22Rv1 (cell line): ENCODE measurements at regions not wholly inside any gene's neighbourhood (a gene's known extent, or its start where the extent isn't known, plus 50 kb on each side); places are given as distances from the start of the nearest gene placed in this dataset.

ENCODE experiments used
- H3K27ac ChIP-seq: fragments of 450-650 bp; 2 replicates; pipeline ENCODE4 v1.5.1; 2017
- CTCF ChIP-seq: fragments of 450-650 bp; IDR thresholded peaks from 2 replicates; pipeline ENCODE4 v1.5.1; 2017; ENCODE audit warnings: mild to moderate bottlenecking
- ZFX ChIP-seq: fragments of 450-650 bp; IDR thresholded peaks from 2 replicates; pipeline ENCODE4 v1.6.1; 2017; ENCODE audit warnings: antibody characterized with exemption, borderline replicate concordance

DNA sequence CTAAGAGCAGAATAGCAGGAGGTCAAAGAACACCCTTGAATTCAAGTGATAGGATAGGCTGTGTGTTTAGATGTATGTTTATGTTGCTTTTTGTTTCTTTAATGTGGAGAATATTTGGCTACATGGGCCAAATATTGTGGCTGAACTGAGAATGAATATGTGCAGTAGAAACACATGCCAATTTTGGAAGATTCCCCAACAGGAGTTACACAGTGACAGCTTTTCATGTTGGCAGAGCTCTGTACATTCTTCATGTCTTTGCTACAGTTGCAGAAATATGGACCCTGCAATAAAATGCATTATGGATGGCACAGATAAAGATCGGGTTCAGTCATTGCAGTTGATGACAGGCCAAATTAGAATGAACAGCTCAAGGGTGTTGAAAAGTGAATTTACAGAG, 82.8 kb upstream of the SLC4A4 start:
- no peak overlapping the region for H3K27ac ChIP-seq
- TF ChIP-seq ZFX (no peak), CTCF (no peak)

GRCh38 chr4:71257761-71258160, 81.1 kb upstream of the SLC4A4 start:
- no peak overlapping the region for H3K27ac ChIP-seq
- TF ChIP-seq CTCF (no peak), ZFX (no peak)

- TF ChIP-seq ZFX (no peak), CTCF (no peak)
- no peak overlapping the region for H3K27ac ChIP-seq
These were observed 80.5 kb upstream of the SLC4A4 start for GRCh38 chr4:71258323-71258722.

DNA sequence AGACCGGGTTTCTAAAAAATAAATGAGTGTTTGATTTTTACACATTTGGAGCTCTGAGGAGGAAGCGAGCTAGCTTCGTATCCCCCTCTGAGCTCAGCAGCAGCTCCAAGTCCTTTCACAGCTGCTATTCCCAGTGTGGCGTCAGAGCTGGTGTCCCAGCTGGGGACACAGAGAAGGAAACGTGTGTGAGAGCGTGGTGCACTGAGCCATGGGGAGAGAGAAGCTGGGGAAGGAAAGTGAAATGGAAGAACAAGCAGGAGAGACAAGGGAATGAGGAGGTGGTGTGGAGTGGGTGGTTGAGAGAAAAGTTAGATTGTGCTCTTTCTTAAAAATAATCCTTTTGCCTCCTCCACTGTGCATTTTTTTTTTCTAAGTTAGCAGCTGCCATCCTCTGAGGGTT, 79.5 kb upstream of the SLC4A4 start:
- TF ChIP-seq CTCF (no peak), ZFX (no peak)
- H3K27ac ChIP-seq, result no peak overlapping the region

DNA sequence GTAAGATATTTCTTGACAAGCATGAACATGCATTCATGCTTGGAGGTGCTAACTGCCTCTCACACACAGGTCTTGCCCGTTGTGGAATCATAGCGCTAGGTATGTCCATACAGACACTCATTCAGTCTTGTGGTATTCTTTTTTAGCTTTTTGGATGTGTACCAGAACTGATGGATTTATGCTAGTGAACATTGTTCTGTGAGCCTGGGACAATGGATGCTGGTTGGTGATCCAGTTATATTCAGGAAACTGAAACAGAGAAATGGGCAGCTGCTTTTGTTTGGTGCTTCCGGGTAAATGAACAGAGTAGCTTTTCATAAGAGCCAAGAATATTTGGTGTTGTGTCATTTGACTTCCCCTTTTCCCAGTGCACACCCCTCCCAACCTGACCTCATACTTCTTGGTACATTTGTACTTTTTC, 78.9 kb upstream of the SLC4A4 start:
- TF ChIP-seq ZFX (no peak), CTCF (no peak)
- H3K27ac ChIP-seq, result no peak overlapping the region

DNA sequence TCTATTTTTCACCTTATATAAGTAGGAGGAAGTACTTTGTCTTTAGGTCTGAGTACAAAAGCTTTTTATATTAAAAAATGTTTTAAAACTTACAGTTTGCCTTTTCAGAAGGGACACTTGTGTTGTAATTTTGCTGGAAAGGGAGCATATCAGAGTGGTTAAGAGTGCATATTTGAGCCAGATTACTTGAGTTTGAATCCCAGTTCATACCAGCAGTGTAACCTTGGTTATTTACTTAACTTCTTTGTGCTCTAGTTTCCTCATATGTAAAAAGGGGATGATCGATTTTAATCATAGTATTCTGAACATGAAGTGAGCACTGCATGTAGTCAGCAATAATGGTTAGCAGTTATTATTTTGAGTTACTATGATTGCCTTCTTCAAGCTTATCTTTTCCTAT, 78.3 kb upstream of the SLC4A4 start:
- TF ChIP-seq CTCF (no peak), ZFX (no peak)
- no peak overlapping the region for H3K27ac ChIP-seq

GRCh38 chr4:71261001-71261400, 77.8 kb upstream of the SLC4A4 start:
- TF ChIP-seq CTCF (no peak), ZFX (no peak)

More at GRCh38 chr4:71261001-71261400, 77.8 kb upstream of the SLC4A4 start:
- H3K27ac ChIP-seq, result no peak overlapping the region
